SIG-M5 (cell line): ENCODE measurements at regions not wholly inside any gene's neighbourhood (a gene's known extent, or its start where the extent isn't known, plus 50 kb on each side); places are given as distances from the start of the nearest gene placed in this dataset.

Experiments used
- DNase-seq: peaks from one replicate; lab custom pipeline; 2025; lab: John Stamatoyannopoulos, UW

GRCh38 chr2:59008950-59009349 lies 767.8 kb upstream of the FANCL start:
- DNase-seq = no peak

- no peak for DNase-seq
Observed at GRCh38 chr2:59005836-59006615, 764.9 kb upstream of the FANCL start.

GRCh38 chr2:59004621-59005020 lies 763.5 kb upstream of the FANCL start:
- DNase-seq = no peak

- DNase-seq = no peak
Observed at GRCh38 chr2:59000796-59001195, 759.7 kb upstream of the FANCL start.

- no peak for DNase-seq
Observed at GRCh38 chr2:58992062-58992706, 751.1 kb upstream of the FANCL start.

- DNase-seq = no peak
Observed at GRCh38 chr2:58991357-58991756, 750.2 kb upstream of the FANCL start.

GRCh38 chr2:58985541-58985940 lies 744.4 kb upstream of the FANCL start:
- DNase-seq = no peak

- DNase-seq = no peak
Observed at GRCh38 chr2:58984731-58985130, 743.6 kb upstream of the FANCL start.

GRCh38 chr2:58983111-58983510 lies 742.0 kb upstream of the FANCL start:
- no peak for DNase-seq

- DNase-seq = no peak
Observed at GRCh38 chr2:58981237-58981636, 740.1 kb upstream of the FANCL start.

- DNase-seq = no peak
Observed at GRCh38 chr2:58976375-58977071, 735.4 kb upstream of the FANCL start.

- DNase-seq = no peak
Observed at GRCh38 chr2:58974881-58975280, 733.8 kb upstream of the FANCL start.

- no peak for DNase-seq
Observed at GRCh38 chr2:58974426-58974825, 733.3 kb upstream of the FANCL start.

GRCh38 chr2:58973811-58974281 lies 732.7 kb upstream of the FANCL start:
- no peak for DNase-seq

- no peak for DNase-seq
Observed at GRCh38 chr2:58972737-58973136, 731.6 kb upstream of the FANCL start.

GRCh38 chr2:58971511-58972360 lies 730.6 kb upstream of the FANCL start:
- no peak for DNase-seq

- no peak for DNase-seq
Observed at GRCh38 chr2:58970365-58970764, 729.2 kb upstream of the FANCL start.

- no peak for DNase-seq
Observed at GRCh38 chr2:58968885-58969284, 727.8 kb upstream of the FANCL start.

- DNase-seq = no peak
Observed at GRCh38 chr2:58967736-58968135, 726.6 kb upstream of the FANCL start.

GRCh38 chr2:58965602-58966001 lies 724.5 kb upstream of the FANCL start:
- DNase-seq = no peak

- no peak for DNase-seq
Observed at GRCh38 chr2:58959996-58960395, 718.9 kb upstream of the FANCL start.
